NT2/D1 (cell line): ENCODE measurements at regions not wholly inside any gene's neighbourhood (a gene's known extent, or its start where the extent isn't known, plus 50 kb on each side); places are given as distances from the start of the nearest gene placed in this dataset.

Experiments used
- DNase-seq: peaks from one replicate; pipeline ENCODE4 v3.0.0-alpha.2; 2011; ENCODE audit warnings: low read depth, low spot score
- H3K27me3 ChIP-seq: 2 replicates; pipeline ENCODE4 v1.6.0; 2011; ENCODE audit warnings: mild to moderate bottlenecking; ENCODE audit not compliant: insufficient read length, insufficient read depth
- H3K36me3 ChIP-seq: 2 replicates; pipeline ENCODE4 v1.6.1; 2011; ENCODE audit warnings: mild to moderate bottlenecking, low read length, mixed read lengths; ENCODE audit not compliant: insufficient read depth, insufficient read length
- H3K4me1 ChIP-seq: 2 replicates; pipeline ENCODE4 v1.5.1; 2011; ENCODE audit not compliant: insufficient read depth, insufficient read length
- H3K4me3 ChIP-seq: 2 replicates; pipeline ENCODE4 v1.5.1; 2011; ENCODE audit warnings: low read depth; ENCODE audit not compliant: insufficient read length
- H3K9ac ChIP-seq: 2 replicates; pipeline ENCODE4 v1.6.0; 2011; ENCODE audit warnings: low read depth; ENCODE audit not compliant: insufficient read length
- H3K9me3 ChIP-seq: 2 replicates; pipeline ENCODE4 v1.5.1; 2011; ENCODE audit warnings: mild to moderate bottlenecking, low read length; ENCODE audit not compliant: insufficient read depth
- SUZ12 ChIP-seq: IDR thresholded peaks from 2 replicates; pipeline ENCODE4 v1.6.1; 2011; ENCODE audit not compliant: insufficient read length, insufficient read depth; ENCODE audit errors: extremely low read depth
- YY1 ChIP-seq: IDR thresholded peaks from 2 replicates; pipeline ENCODE4 v1.6.1; 2011; ENCODE audit not compliant: insufficient read length, insufficient read depth
- ZNF274 ChIP-seq: IDR thresholded peaks from 2 replicates; pipeline ENCODE4 v1.6.1; 2011; ENCODE audit warnings: mild to moderate bottlenecking, low read depth, low read length

GRCh38 chr12:23001487-23001886, 376.5 kb downstream of the ETNK1 start:
- Histone ChIP-seq H3K27me3 (no peaks in the 10 kb centered on the region), H3K9me3 (peaks cover 10% of the 10 kb centered on the region; the same call in 1 of the 2 replicates), H3K4me3 (no peak overlapping the region), H3K36me3 (no peaks in the 10 kb centered on the region), H3K9ac (no peak overlapping the region), H3K4me1 (no peaks in the 10 kb centered on the region)
- TF ChIP-seq SUZ12: no peak
- TF ChIP-seq YY1: no peak
- TF ChIP-seq ZNF274: no peak
- DNase-seq: no peak

- no peaks in the 10 kb centered on the region for H3K27me3 ChIP-seq
- TF ChIP-seq YY1 (no peak), SUZ12 (no peak), ZNF274 (no peak)
- H3K36me3 ChIP-seq: no peaks in the 10 kb centered on the region
- H3K4me3 ChIP-seq: no peak overlapping the region
- H3K4me1 ChIP-seq: no peaks in the 10 kb centered on the region
- H3K9ac ChIP-seq: no peak overlapping the region
- peaks cover 10% of the 10 kb centered on the region; the same call in 1 of the 2 replicates for H3K9me3 ChIP-seq
- no peak for DNase-seq
Measured at GRCh38 chr12:23002381-23002780, 377.4 kb downstream of the ETNK1 start.

GRCh38 chr12:23004473-23005020, 379.6 kb downstream of the ETNK1 start:
- no peak for DNase-seq
- no peaks in the 10 kb centered on the region for H3K4me1 ChIP-seq
- no peak overlapping the region for H3K4me3 ChIP-seq
- H3K9ac ChIP-seq: no peak overlapping the region
- H3K27me3 ChIP-seq: no peaks in the 10 kb centered on the region
- 0 out of 2 replicates have a peak, but pooled peaks cover 3% of the 10 kb centered on the region for H3K9me3 ChIP-seq
- H3K36me3 ChIP-seq: no peaks in the 10 kb centered on the region
- TF ChIP-seq YY1 (no peak), ZNF274 (no peak), SUZ12 (no peak)

GRCh38 chr12:23005387-23005786, 380.4 kb downstream of the ETNK1 start:
- 0 out of 2 replicates have a peak, but pooled peaks cover 3% of the 10 kb centered on the region for H3K9me3 ChIP-seq
- no peaks in the 10 kb centered on the region for H3K4me1 ChIP-seq
- no peak overlapping the region for H3K9ac ChIP-seq
- DNase-seq: no peak
- H3K4me3 ChIP-seq: no peak overlapping the region
- no peaks in the 10 kb centered on the region for H3K36me3 ChIP-seq
- no peaks in the 10 kb centered on the region for H3K27me3 ChIP-seq
- TF ChIP-seq SUZ12 (no peak), ZNF274 (no peak), YY1 (no peak)

- no peak for DNase-seq
- Histone ChIP-seq H3K36me3 (no peaks in the 10 kb centered on the region), H3K4me3 (no peak overlapping the region), H3K27me3 (no peaks in the 10 kb centered on the region), H3K9ac (no peak overlapping the region), H3K4me1 (no peaks in the 10 kb centered on the region), H3K9me3 (0 out of 2 replicates have a peak, but pooled peaks cover 3% of the 10 kb centered on the region)
- no peak for TF ChIP-seq SUZ12
- no peak for TF ChIP-seq ZNF274
- no peak for TF ChIP-seq YY1
Measured at GRCh38 chr12:23006413-23006812, 381.4 kb downstream of the ETNK1 start.

GRCh38 chr12:23008623-23009022, 383.7 kb downstream of the ETNK1 start:
- Histone ChIP-seq H3K36me3 (no peaks in the 10 kb centered on the region), H3K9me3 (0 out of 2 replicates have a peak, but pooled peaks cover 3% of the 10 kb centered on the region), H3K27me3 (no peaks in the 10 kb centered on the region), H3K4me1 (no peaks in the 10 kb centered on the region), H3K9ac (no peak overlapping the region), H3K4me3 (no peak overlapping the region)
- DNase-seq: no peak
- TF ChIP-seq YY1: no peak
- no peak for TF ChIP-seq ZNF274
- no peak for TF ChIP-seq SUZ12

- H3K9ac ChIP-seq: no peak overlapping the region
- TF ChIP-seq ZNF274 (no peak), SUZ12 (no peak), YY1 (no peak)
- H3K9me3 ChIP-seq: peaks cover 6% of the 10 kb centered on the region; the same call in 1 of the 2 replicates
- no peaks in the 10 kb centered on the region for H3K27me3 ChIP-seq
- H3K4me1 ChIP-seq: no peaks in the 10 kb centered on the region
- no peak for DNase-seq
- no peak overlapping the region for H3K4me3 ChIP-seq
- H3K36me3 ChIP-seq: no peaks in the 10 kb centered on the region
Measured at GRCh38 chr12:23014749-23015148, 389.8 kb downstream of the ETNK1 start.
